Thyroid gland (tissue), 4 donors: ENCODE measurements at regions not wholly inside any gene's neighbourhood (a gene's known extent, or its start where the extent isn't known, plus 50 kb on each side); places are given as distances from the start of the nearest gene placed in this dataset.

Experiments
- POLR2A ChIP-seq, 2 donors: fragments of 450-650 bp; IDR thresholded peaks; one replicate each; pipeline ENCODE4 v1.6.1; 2017; ENCODE audit warnings: antibody characterized with exemption in 2 of 2, mild to moderate bottlenecking in 2 of 2, moderate library complexity in 1 of 2
- TF ChIP-seq, protein P1 (sequence below), 6 experiments: fragments of 200-600 bp in 3 of 6; fragments of 450-650 bp in 3 of 6; sonication (generic) in 3 of 6; IDR thresholded peaks; one replicate each; pipeline ENCODE4 v1.5.1; 2016 to 2019; ENCODE audit warnings: antibody characterized with exemption in 6 of 6, mild to moderate bottlenecking in 2 of 6, inconsistent platforms in 1 of 6, moderate library complexity in 1 of 6

DNA sequence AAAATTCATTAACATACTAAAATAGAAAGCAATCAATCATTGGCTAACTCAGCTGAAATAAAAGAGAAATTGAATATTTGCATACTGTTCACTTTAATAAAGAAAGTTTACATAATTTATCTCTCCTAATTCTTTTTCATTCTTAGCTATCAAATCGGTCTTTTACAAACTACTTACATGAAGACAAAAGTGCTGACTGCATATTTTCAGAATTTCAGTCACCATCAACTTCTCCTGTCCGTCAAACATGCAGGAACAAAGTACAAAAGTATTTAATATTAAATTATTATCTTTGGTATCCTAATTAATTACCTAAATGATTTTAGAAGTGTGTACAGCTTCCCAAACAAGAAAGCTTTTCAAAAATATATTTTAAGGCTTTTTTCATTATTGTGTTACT, 248.4 kb downstream of the CYLC2 start:
- TF ChIP-seq, protein P1, sequence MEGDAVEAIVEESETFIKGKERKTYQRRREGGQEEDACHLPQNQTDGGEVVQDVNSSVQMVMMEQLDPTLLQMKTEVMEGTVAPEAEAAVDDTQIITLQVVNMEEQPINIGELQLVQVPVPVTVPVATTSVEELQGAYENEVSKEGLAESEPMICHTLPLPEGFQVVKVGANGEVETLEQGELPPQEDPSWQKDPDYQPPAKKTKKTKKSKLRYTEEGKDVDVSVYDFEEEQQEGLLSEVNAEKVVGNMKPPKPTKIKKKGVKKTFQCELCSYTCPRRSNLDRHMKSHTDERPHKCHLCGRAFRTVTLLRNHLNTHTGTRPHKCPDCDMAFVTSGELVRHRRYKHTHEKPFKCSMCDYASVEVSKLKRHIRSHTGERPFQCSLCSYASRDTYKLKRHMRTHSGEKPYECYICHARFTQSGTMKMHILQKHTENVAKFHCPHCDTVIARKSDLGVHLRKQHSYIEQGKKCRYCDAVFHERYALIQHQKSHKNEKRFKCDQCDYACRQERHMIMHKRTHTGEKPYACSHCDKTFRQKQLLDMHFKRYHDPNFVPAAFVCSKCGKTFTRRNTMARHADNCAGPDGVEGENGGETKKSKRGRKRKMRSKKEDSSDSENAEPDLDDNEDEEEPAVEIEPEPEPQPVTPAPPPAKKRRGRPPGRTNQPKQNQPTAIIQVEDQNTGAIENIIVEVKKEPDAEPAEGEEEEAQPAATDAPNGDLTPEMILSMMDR (IDR thresholded peaks at IDR 0.05) = no peak
- no peak for TF ChIP-seq POLR2A (IDR thresholded peaks at IDR 0.05)
